ENCODE measurements at regions not wholly inside any gene's neighbourhood (a gene's known extent, or its start where the extent isn't known, plus 50 kb on each side); places are given as distances from the start of the nearest gene placed in this dataset.
"Not testable (repeated sequence)": the region's sequence is repeated elsewhere in the genome, so short reads cannot be mapped to it uniquely, and the experiment has no call there.

- DNase-seq (ENCODE audit: low spot score) = no peak
Observed at GRCh38 chr7:131937868-131938267, 381.4 kb upstream of the PODXL start.

GRCh38 chr7:131935180-131935579 is 378.8 kb upstream of the PODXL start:
- peak; percentile 47 for DNase-seq (ENCODE audit: low spot score)

- DNase-seq (ENCODE audit: low spot score) = peak; percentile 52
Observed at GRCh38 chr7:131934452-131934851, 378.0 kb upstream of the PODXL start.

- no peak for DNase-seq (ENCODE audit: low spot score)
Observed at GRCh38 chr7:131933751-131934289, 377.4 kb upstream of the PODXL start.

GRCh38 chr7:131933219-131933618 is 376.8 kb upstream of the PODXL start:
- DNase-seq (ENCODE audit: low spot score) = not testable (repeated sequence)

- no peak for DNase-seq (ENCODE audit: low spot score)
Observed at GRCh38 chr7:131932271-131932670, 375.8 kb upstream of the PODXL start.

- no peak for DNase-seq (ENCODE audit: low spot score)
Observed at GRCh38 chr7:131931370-131931769, 374.9 kb upstream of the PODXL start.

- DNase-seq (ENCODE audit: low spot score) = no peak
Observed at GRCh38 chr7:131929632-131930031, 373.2 kb upstream of the PODXL start.

GRCh38 chr7:131927770-131928423 is 371.5 kb upstream of the PODXL start:
- no peak for DNase-seq (ENCODE audit: low spot score)

- DNase-seq (ENCODE audit: low spot score) = no peak
Observed at GRCh38 chr7:131925636-131926035, 369.2 kb upstream of the PODXL start.

- no peak for DNase-seq (ENCODE audit: low spot score)
Observed at GRCh38 chr7:131924857-131925256, 368.4 kb upstream of the PODXL start.

GRCh38 chr7:131922948-131923347 is 366.5 kb upstream of the PODXL start:
- DNase-seq (ENCODE audit: low spot score) = not testable (repeated sequence)

GRCh38 chr7:131921016-131921415 is 364.6 kb upstream of the PODXL start:
- DNase-seq (ENCODE audit: low spot score) = no peak

GRCh38 chr7:131919920-131920709 is 363.7 kb upstream of the PODXL start:
- no peak for DNase-seq (ENCODE audit: low spot score)

GRCh38 chr7:131911112-131911511 is 354.7 kb upstream of the PODXL start:
- DNase-seq (ENCODE audit: low spot score) = no peak

GRCh38 chr7:131909151-131909768 is 352.8 kb upstream of the PODXL start:
- peak; percentile 22 for DNase-seq (ENCODE audit: low spot score)

GRCh38 chr7:131908714-131909113 is 352.3 kb upstream of the PODXL start:
- no peak for DNase-seq (ENCODE audit: low spot score)

GRCh38 chr7:131905471-131905973 is 349.1 kb upstream of the PODXL start:
- no peak for DNase-seq (ENCODE audit: low spot score)

- DNase-seq (ENCODE audit: low spot score) = no peak
Observed at GRCh38 chr7:131904760-131905327, 348.4 kb upstream of the PODXL start.

GRCh38 chr7:131903315-131903714 is 346.9 kb upstream of the PODXL start:
- DNase-seq (ENCODE audit: low spot score) = no peak

- DNase-seq (ENCODE audit: low spot score) = peak; percentile 74
Observed at GRCh38 chr7:131900785-131901287, 344.4 kb upstream of the PODXL start.

Measured in mucosa of gallbladder (tissue), 1 donor.